Adrenal gland (tissue), 9 donors: ENCODE measurements at regions not wholly inside any gene's neighbourhood (a gene's known extent, or its start where the extent isn't known, plus 50 kb on each side); places are given as distances from the start of the nearest gene placed in this dataset.

Experiments
- DNase-seq, 7 donors: peaks; one replicate each; pipeline ENCODE4 v3.0.0-alpha.2; 2019 to 2020
- H3K27ac ChIP-seq, 5 donors: fragments of 200-600 bp; sonication (generic) in 4 of 5; 1 replicate in 3 of 5; 2 replicates in 2 of 5; pipeline versions ENCODE4 v1.5.1 to v1.8.0; 2016 to 2020; ENCODE audit warnings: mild to moderate bottlenecking in 1 of 5
- H3K27me3 ChIP-seq: fragments of 200-600 bp; 2 replicates; pipeline ENCODE4 v1.8.0; 2021
- H3K36me3 ChIP-seq, 2 donors: fragments of 200-600 bp; replicated peaks in 1 of 2; 1 replicate in 1 of 2; 2 replicates in 1 of 2; pipeline versions ENCODE4 v1.5.1 to v1.8.0; 2018 to 2022
- H3K4me1 ChIP-seq, 2 donors: fragments of 200-600 bp; replicated peaks in 1 of 2; 1 replicate in 1 of 2; 2 replicates in 1 of 2; pipeline versions ENCODE4 v1.5.1 to v1.8.0; 2018 to 2021
- H3K4me3 ChIP-seq, 4 donors: fragments of 200-600 bp; sonication (generic) in 3 of 4; one replicate each; pipeline ENCODE4 v1.5.1; 2016 to 2018
- H3K9me3 ChIP-seq, 3 donors: fragments of 200-600 bp; sonication (generic) in 1 of 3; replicated peaks in 1 of 3; 1 replicate in 2 of 3; 2 replicates in 1 of 3; pipeline versions ENCODE4 v1.5.1 to v1.8.0; 2016 to 2021
- POLR2A ChIP-seq, 2 donors: fragments of 450-650 bp; IDR thresholded peaks; one replicate each; pipeline ENCODE4 v1.6.1; 2017; ENCODE audit warnings: antibody characterized with exemption in 2 of 2, mild to moderate bottlenecking in 2 of 2, moderate library complexity in 1 of 2
- WGBS, 4 donors: extraction: QIAGEN DNeasy Blood & Tissue Kit in 2 of 4; methylation state at CpG; one replicate each; pipeline versions ENCODE4 v1.1.5 to v1.1.7; 2013 to 2017; 5-methylcytosine and 5-hydroxymethylcytosine counted together
- intact Hi-C, 2 donors: fragments of 100-400 bp; cut with DNase I; formaldehyde crosslinking; loops; one replicate each; pipeline versions ENCODE4 v1.14.1 to v1.15.0; 2022 to 2023
- TF ChIP-seq, protein P1 (sequence below), 6 experiments: fragments of 450-650 bp in 4 of 6; fragments of 200-600 bp in 2 of 6; sonication (generic) in 1 of 6; IDR thresholded peaks; 1 replicate in 5 of 6; 2 replicates in 1 of 6; pipeline versions ENCODE4 v1.5.1 to v1.8.0; 2016 to 2021; ENCODE audit warnings: antibody characterized with exemption in 6 of 6, mild to moderate bottlenecking in 2 of 6, moderate library complexity in 1 of 6
- donor health status: healthy with polysubstance abuse.
- donor health status: Bipolar disorder and iron deficiency.
- donor health status: DM: yes; HTN: yes; CAD: no.
- donor health status: DM: no; HTN: no; CAD: no.
- donor health status: DM: no; HTN: no; CAD: no.

DNA sequence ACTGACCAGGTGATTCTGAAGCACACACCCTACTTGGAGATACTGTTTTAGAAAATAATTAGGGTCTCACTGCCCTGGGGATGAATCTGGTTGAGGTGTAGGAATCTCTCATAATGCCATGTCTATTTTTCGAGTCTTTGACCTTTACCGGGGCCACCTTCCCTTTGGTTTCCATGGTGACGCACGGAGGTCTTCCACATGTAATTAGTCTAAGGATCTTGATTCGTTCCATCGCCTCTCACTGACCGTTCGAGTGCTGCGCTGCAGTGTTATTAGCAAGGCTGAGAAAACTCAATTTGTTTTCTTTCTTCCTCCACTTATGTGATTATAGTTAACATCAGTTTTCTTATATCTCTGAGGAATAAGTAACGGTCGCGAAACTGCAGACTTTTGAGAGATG lies 144.3 kb upstream of the SPACA1 start:
- Histone ChIP-seq H3K27me3 (peaks cover 1% of the 10 kb centered on the region), H3K27ac (no peak overlapping the region), H3K4me3 (no peak overlapping the region), H3K36me3 (no peaks in the 10 kb centered on the region), H3K4me1 (no peaks in the 10 kb centered on the region), H3K9me3 (no peaks in the 10 kb centered on the region)
- TF ChIP-seq, protein P1, sequence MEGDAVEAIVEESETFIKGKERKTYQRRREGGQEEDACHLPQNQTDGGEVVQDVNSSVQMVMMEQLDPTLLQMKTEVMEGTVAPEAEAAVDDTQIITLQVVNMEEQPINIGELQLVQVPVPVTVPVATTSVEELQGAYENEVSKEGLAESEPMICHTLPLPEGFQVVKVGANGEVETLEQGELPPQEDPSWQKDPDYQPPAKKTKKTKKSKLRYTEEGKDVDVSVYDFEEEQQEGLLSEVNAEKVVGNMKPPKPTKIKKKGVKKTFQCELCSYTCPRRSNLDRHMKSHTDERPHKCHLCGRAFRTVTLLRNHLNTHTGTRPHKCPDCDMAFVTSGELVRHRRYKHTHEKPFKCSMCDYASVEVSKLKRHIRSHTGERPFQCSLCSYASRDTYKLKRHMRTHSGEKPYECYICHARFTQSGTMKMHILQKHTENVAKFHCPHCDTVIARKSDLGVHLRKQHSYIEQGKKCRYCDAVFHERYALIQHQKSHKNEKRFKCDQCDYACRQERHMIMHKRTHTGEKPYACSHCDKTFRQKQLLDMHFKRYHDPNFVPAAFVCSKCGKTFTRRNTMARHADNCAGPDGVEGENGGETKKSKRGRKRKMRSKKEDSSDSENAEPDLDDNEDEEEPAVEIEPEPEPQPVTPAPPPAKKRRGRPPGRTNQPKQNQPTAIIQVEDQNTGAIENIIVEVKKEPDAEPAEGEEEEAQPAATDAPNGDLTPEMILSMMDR (IDR thresholded peaks at IDR 0.05): no peak
- no peak for TF ChIP-seq POLR2A (IDR thresholded peaks at IDR 0.05)
- intact Hi-C loops: no loop called here
- DNase-seq: no peak
- whole genome bisulfite sequencing, 4 donors: 84 to 89% (median 85%) methylated on average over 12 of the region's 12 CpGs

DNA sequence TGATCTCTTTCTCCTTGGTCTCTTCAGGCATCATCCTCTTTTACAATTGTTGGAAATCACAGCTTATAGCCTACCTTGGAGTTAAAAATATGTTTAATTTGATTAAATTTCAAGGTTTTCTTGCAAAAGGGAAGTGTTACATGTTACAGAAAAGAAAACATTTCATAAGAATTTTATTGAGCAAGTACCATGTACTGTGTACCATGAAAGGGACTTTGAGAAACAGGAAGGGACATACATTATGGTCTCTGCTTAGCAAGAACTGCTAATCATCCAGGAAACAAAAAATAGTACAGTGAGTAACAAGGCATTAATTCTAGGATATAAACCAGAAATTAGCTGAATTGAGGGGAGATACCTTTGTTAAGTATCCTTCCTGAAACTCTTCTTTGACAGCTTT lies 145.3 kb upstream of the SPACA1 start:
- Histone ChIP-seq H3K4me1 (no peaks in the 10 kb centered on the region), H3K27ac (no peak overlapping the region), H3K36me3 (no peaks in the 10 kb centered on the region), H3K9me3 (no peaks in the 10 kb centered on the region), H3K27me3 (no peaks in the 10 kb centered on the region), H3K4me3 (no peak overlapping the region)
- no peak for TF ChIP-seq POLR2A (IDR thresholded peaks at IDR 0.05)
- DNase-seq: no peak
- intact Hi-C loops: no loop called here

DNA sequence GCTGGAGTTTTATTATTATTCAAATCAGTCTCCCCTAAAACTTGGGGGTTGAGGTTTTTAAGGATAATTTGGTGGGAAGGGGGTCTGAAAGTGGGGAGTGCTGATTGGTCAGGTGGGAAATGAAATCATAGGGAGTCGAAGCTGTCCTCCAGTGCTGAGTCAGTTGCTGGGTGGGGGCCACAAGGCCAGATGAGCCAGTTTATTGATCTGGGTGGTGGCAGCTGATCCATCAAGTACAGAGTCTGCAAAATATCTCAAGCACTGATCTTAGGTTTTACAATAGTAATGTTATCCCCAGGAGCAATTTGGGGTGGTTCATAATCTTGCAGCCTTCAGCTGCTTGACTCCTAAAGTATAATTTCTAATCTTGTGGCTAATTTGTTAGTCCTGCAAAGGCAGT lies 146.0 kb upstream of the SPACA1 start:
- no peak overlapping the region for H3K4me3 ChIP-seq
- no peak for DNase-seq
- intact Hi-C loops: no loop called here
- no peaks in the 10 kb centered on the region for H3K4me1 ChIP-seq
- H3K27me3 ChIP-seq: no peaks in the 10 kb centered on the region
- no peak overlapping the region for H3K27ac ChIP-seq
- no peaks in the 10 kb centered on the region for H3K36me3 ChIP-seq
- no peaks in the 10 kb centered on the region for H3K9me3 ChIP-seq
- WGBS, 4 donors: 51 to 80% (median 70%) methylated on average over 1 of the region's 1 CpG
- no peak for TF ChIP-seq POLR2A (IDR thresholded peaks at IDR 0.05)

DNA sequence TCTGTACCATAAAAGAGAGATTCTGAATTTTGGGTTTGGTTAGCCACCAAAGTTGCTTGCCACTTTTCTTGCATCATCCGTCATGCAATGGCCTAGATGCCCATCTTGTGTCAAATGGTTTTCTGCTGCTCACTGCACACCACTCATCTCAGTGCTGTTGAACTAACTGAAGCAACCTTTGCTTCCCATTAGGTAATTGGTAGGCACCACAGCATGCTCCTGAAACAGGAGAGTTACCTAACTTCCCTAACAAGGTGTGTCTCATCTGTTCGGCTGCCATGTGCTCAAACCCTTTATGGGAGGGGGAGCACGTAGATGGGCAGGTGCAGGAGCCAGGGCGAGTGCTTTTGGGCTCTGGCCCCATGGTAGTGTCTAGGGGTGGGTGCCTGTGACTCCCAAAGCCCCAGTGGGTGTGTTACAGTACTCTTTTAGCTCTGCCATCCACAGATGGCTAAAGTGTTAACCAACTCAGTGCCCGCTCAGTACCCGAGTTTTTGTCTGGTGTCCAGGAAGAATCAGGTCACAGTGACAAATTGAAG lies 147.4 kb upstream of the SPACA1 start:
- intact Hi-C loops: no loop called here
- 90 to 95% (median 92%) methylated on average over 5 to 6 of the region's 6 CpGs for WGBS, 4 donors
- Histone ChIP-seq H3K4me3 (no peak overlapping the region), H3K27me3 (no peaks in the 10 kb centered on the region), H3K9me3 (no peaks in the 10 kb centered on the region), H3K27ac (no peak overlapping the region), H3K4me1 (no peaks in the 10 kb centered on the region), H3K36me3 (no peaks in the 10 kb centered on the region)
- no peak for DNase-seq
- TF ChIP-seq POLR2A (IDR thresholded peaks at IDR 0.05): no peak
- TF ChIP-seq, protein P1 (IDR thresholded peaks at IDR 0.05): no peak

DNA sequence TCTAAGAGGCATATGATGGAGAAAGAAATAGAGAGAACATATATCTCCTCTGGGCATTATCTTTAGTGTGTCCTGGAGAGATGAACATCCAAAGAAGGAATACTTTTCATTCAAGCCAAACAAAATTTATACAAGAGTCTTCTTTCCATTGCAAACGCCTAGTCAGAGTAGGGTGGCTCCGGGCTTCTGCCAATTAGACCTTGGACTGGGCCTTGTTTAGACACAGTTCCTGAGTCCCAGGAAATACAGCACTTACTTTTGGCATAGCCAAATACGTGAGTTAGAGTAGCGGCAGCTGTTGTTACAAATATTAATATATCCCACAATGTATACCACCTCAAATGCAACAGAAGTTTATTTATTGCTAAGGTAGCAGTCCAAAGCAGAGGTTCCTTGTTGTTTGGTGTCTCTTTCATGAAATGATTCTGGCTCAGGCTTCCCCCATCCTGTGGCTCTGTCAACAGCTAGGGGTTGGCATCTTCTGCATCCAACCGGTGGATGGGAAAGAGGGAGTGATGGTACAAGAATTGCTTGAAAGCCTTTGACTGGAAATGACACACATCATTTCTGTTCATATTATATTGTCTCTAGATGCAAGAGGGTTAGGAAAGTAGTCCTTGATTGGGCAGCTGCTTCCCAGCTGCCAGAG lies 148.0 kb upstream of the SPACA1 start:
- 78 to 91% (median 90%) methylated on average over 5 of the region's 5 CpGs for WGBS, 4 donors
- Histone ChIP-seq H3K27ac (no peak overlapping the region), H3K4me3 (no peak overlapping the region), H3K9me3 (no peaks in the 10 kb centered on the region), H3K36me3 (no peaks in the 10 kb centered on the region), H3K4me1 (no peaks in the 10 kb centered on the region), H3K27me3 (no peaks in the 10 kb centered on the region)
- intact Hi-C loops: no loop called here
- TF ChIP-seq, protein P1 (IDR thresholded peaks at IDR 0.05): no peak
- TF ChIP-seq POLR2A (IDR thresholded peaks at IDR 0.05): no peak
- DNase-seq: no peak
